Sigmoid colon (tissue), 6 donors: ENCODE measurements at regions not wholly inside any gene's neighbourhood (a gene's known extent, or its start where the extent isn't known, plus 50 kb on each side); places are given as distances from the start of the nearest gene placed in this dataset.
"Not testable (repeated sequence)": the region's sequence is repeated elsewhere in the genome, so short reads cannot be mapped to it uniquely, and the experiment has no call there.

Experiments used
- DNase-seq: peaks from one replicate; pipeline ENCODE4 v3.0.0-alpha.2; 2019
- H3K27ac ChIP-seq, 4 donors: fragments of 200-600 bp; sonication (generic); one replicate each; pipeline ENCODE4 v1.5.1; 2016 to 2019; ENCODE audit warnings: mild to moderate bottlenecking in 1 of 4
- H3K27me3 ChIP-seq, 3 donors: fragments of 200-600 bp; sonication (generic); one replicate each; pipeline ENCODE4 v1.5.1; 2019; ENCODE audit warnings: mild to moderate bottlenecking in 1 of 3
- H3K36me3 ChIP-seq, 4 donors: fragments of 200-600 bp; sonication (generic); one replicate each; pipeline ENCODE4 v1.5.1; 2016 to 2019
- H3K4me1 ChIP-seq, 4 donors: fragments of 200-600 bp; sonication (generic); one replicate each; pipeline ENCODE4 v1.5.1; 2017 to 2019
- H3K4me3 ChIP-seq, 4 donors: fragments of 200-600 bp; sonication (generic); one replicate each; pipeline ENCODE4 v1.5.1; 2017 to 2019; ENCODE audit warnings: mild to moderate bottlenecking in 2 of 4, moderate library complexity in 1 of 4
- H3K9me3 ChIP-seq, 4 donors: fragments of 200-600 bp in 3 of 4; sonication (generic) in 3 of 4; one replicate each; pipeline versions ENCODE4 v1.5.1 to v1.6.1; 2013 to 2019
- WGBS, 2 donors: extraction: QIAGEN DNeasy Blood & Tissue Kit; methylation state at CpG; one replicate each; pipeline ENCODE4 v1.1.7; 2013; 5-methylcytosine and 5-hydroxymethylcytosine counted together
- intact Hi-C: fragments of 100-400 bp; cut with DNase I; formaldehyde crosslinking; loops from one replicate; pipeline ENCODE4 v1.15.1; 2023
- TF ChIP-seq, protein P1 (sequence below), 4 experiments: fragments of 450-650 bp in 3 of 4; fragments of 200-600 bp in 1 of 4; IDR thresholded peaks; one replicate each; pipeline ENCODE4 v1.5.1; 2016 to 2019; ENCODE audit warnings: antibody characterized with exemption in 4 of 4, mild to moderate bottlenecking in 3 of 4, moderate library complexity in 2 of 4
- donor health status: healthy with polysubstance abuse.
- donor health status: healthy.

DNA sequence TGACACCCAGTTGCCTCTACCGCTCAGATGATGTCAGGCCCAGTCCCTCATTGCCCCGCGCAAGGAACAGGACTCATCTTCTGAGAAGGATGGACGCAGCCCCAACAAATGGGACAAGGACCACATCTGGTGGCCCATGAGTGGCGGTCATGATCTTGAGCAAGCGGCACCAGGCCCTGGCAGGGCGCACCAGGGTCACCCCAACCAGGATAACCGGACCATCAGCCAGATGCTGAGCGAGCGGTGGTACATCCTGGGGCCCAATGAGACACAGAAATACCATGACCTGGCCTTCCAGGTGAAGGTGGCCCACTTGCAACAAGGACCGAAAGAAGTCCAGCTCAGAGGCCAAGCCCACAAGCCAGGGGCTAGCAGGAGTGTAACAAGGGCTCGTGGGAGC lies 102.3 kb upstream of the TP53BP2 start:
- H3K27me3 ChIP-seq, H3K9me3 ChIP-seq, H3K27ac ChIP-seq, H3K4me1 ChIP-seq, H3K4me3 ChIP-seq, intact Hi-C loops, DNase-seq, H3K36me3 ChIP-seq: not testable (repeated sequence)
- WGBS, 2 donors = 94 to 96% methylated on average over 11 of the region's 12 CpGs

DNA sequence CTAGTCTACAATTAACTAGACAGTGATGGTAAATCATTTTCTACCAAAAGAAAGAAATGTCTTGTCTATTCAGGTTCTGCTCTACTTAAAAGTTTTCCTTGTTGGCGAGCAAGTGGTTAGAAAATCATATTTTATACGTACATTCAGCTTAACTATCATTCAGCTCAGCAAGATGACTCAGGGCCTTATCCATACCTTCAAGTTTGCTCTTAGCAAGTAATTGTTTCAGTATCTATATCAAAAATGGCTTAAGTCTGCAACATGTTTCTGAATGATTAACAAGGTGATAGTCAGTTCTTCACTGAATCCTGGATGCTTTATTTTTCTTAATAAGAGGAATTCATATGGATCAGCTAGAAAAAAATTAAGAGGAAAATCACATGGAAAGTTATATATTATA lies 90.8 kb upstream of the TP53BP2 start:
- H3K36me3 ChIP-seq, H3K4me3 ChIP-seq, H3K27ac ChIP-seq, DNase-seq, intact Hi-C loops, H3K9me3 ChIP-seq, H3K4me1 ChIP-seq, H3K27me3 ChIP-seq: not testable (repeated sequence)
- WGBS, 2 donors = 26 to 55% methylated on average over 2 of the region's 2 CpGs

DNA sequence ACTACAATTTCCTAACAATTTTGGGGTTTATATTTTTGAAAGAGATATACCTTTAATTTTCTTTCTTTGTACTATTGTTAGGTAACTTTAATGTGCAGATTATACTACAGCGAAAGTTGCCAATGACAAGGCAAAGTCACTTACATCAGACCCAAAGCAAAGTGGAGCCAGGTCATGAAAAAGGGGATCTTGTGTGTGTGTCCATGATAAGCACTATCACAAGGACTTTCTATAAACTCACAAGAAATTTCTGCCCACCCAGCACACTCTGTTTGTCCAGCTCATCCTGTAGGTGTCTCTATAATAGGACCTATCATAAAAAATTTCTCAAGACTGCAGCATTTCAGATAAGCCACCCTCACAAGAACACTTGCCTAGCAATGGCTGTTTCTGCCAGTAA lies 85.7 kb upstream of the TP53BP2 start:
- H3K4me3 ChIP-seq, H3K4me1 ChIP-seq, H3K27me3 ChIP-seq, H3K36me3 ChIP-seq, DNase-seq, intact Hi-C loops, H3K27ac ChIP-seq, H3K9me3 ChIP-seq: not testable (repeated sequence)
- WGBS, 2 donors = 62 to 93% methylated on average over 1 of the region's 1 CpG

DNA sequence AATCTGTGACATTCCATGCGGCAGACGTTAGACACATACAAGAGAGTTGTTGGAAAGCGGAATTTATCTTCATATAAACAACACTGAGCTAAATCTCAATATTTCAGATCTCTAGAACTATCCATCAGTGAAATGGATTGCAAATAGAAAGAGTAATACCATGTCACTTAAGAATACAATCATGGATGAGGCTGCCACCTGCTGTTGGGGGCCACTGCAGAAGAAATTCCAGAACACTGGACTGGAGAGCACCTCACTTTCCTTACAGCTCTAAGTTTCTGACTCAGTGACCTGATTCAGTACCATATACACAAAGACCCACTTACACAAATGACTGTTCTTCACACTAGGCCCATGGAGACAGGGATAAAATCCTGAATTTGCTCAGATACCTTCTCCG lies 75.1 kb upstream of the TP53BP2 start:
- H3K4me3 ChIP-seq, H3K36me3 ChIP-seq, intact Hi-C loops, H3K9me3 ChIP-seq, H3K27ac ChIP-seq, H3K4me1 ChIP-seq, H3K27me3 ChIP-seq: not testable (repeated sequence)
- WGBS, 2 donors = 94 to 100% methylated on average over 1 of the region's 4 CpGs
- DNase-seq = peak; percentile 66
- TF ChIP-seq, protein P1, sequence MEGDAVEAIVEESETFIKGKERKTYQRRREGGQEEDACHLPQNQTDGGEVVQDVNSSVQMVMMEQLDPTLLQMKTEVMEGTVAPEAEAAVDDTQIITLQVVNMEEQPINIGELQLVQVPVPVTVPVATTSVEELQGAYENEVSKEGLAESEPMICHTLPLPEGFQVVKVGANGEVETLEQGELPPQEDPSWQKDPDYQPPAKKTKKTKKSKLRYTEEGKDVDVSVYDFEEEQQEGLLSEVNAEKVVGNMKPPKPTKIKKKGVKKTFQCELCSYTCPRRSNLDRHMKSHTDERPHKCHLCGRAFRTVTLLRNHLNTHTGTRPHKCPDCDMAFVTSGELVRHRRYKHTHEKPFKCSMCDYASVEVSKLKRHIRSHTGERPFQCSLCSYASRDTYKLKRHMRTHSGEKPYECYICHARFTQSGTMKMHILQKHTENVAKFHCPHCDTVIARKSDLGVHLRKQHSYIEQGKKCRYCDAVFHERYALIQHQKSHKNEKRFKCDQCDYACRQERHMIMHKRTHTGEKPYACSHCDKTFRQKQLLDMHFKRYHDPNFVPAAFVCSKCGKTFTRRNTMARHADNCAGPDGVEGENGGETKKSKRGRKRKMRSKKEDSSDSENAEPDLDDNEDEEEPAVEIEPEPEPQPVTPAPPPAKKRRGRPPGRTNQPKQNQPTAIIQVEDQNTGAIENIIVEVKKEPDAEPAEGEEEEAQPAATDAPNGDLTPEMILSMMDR (IDR thresholded peaks at IDR 0.05) = peak in 1 of 4 experiments; percentile 17

DNA sequence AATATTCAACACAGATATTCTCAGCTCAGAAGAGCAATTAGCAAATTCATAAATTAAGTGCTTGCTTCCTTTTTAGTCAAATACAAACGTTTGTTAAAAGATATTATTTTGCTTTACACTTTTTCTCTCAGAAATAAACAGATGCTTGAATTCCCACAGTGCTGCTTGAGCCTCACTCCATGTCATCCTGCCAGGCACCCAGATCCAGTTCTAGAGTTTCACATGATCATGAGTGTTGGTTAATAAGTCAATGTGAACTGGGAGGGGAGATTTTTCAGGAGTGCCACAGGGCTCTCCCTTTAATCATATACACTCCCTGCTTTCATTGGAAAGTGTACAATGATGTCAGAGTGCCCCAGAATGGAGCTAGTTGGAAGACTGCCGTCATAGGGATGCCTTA lies 69.7 kb upstream of the TP53BP2 start:
- H3K4me1 ChIP-seq, H3K27ac ChIP-seq, H3K27me3 ChIP-seq, DNase-seq, intact Hi-C loops, H3K36me3 ChIP-seq, H3K9me3 ChIP-seq, H3K4me3 ChIP-seq: not testable (repeated sequence)
- 60 to 67% methylated on average over 2 of the region's 2 CpGs for WGBS, 2 donors

DNA sequence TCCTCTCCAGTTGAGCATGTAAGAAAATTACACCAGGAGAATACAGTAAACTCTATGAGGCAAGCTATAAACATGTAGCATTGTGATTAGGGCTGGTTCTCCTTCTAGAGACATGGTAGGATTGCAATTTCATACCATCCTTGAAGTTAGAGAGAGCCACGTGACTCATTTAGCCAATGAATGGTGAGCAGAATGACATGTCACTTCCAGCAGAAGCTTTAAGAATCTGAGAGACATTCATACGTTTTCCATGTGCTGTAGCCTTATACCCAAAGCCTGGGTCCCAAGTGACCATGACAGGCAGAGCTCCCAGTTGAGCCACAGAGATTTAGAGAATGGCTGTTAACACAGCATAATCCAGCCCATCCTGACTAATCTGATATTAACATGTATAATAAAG lies 68.0 kb upstream of the TP53BP2 start:
- WGBS, 2 donors = 74 to 79% methylated on average over 2 of the region's 2 CpGs
- DNase-seq, intact Hi-C loops, H3K27me3 ChIP-seq, H3K27ac ChIP-seq, H3K4me3 ChIP-seq, H3K4me1 ChIP-seq, H3K9me3 ChIP-seq, H3K36me3 ChIP-seq: not testable (repeated sequence)

DNA sequence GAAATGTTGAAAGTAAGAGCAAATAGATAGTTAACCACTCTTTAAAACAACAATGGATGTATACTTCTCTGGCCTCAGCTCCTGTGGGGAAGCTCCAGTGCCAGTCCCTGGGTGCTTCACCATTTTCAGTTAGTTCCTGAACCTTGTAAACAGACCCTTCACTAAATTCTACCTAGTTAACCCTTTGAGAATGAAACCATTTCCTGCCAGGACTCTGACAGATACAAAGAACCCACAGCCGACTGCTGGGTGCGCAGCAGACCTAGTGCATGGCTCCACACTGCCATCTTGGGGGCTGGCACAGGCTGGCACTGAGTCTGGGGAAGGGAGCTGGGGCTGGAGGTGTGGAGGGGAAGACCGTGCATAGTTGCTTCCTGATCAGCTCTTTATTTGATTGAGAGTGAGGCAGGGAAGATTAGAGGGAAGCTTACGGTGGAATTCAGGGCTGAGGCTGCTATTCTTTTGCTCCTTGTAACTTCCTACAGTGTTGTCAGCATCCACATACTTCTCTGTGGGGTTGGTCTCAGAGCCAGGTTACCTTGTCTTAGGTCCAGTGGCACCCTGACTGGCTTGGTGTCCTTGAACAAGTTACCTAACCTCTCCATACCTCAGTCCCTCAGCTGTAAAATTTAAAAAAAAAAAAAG lies 62.3 kb upstream of the TP53BP2 start:
- DNase-seq, H3K4me1 ChIP-seq, H3K27me3 ChIP-seq, intact Hi-C loops, H3K9me3 ChIP-seq, H3K4me3 ChIP-seq, H3K36me3 ChIP-seq, H3K27ac ChIP-seq: not testable (repeated sequence)
- TF ChIP-seq, protein P1 (IDR thresholded peaks at IDR 0.05) = peak in 1 of 4 experiments; percentile 40
- WGBS, 2 donors = 6 to 8% methylated on average over 4 of the region's 4 CpGs

DNA sequence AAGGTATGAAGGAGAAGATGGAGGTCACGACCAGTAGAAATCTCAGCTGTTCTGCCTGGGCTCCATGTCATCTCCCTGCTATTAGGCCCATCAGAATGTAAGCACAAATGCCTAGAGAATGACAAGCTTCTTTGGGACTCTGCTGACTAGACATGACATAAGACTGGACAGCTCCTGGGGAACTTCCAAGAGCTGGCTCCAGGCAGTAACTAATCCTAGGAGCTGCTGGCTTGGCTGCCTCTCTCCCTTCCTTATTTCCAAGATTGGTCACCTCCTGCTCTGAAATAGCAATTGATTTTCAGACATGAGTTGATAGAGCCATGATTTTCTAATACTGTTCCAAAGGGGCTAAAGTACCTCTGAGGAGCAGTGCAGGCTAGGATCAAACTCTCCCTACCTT lies 57.5 kb upstream of the TP53BP2 start:
- H3K27me3 ChIP-seq, H3K36me3 ChIP-seq, intact Hi-C loops, H3K4me1 ChIP-seq, H3K4me3 ChIP-seq, H3K9me3 ChIP-seq, DNase-seq, H3K27ac ChIP-seq: not testable (repeated sequence)
- no CpG with 5 or more reads among the region's 1 CpG for WGBS, 2 donors

DNA sequence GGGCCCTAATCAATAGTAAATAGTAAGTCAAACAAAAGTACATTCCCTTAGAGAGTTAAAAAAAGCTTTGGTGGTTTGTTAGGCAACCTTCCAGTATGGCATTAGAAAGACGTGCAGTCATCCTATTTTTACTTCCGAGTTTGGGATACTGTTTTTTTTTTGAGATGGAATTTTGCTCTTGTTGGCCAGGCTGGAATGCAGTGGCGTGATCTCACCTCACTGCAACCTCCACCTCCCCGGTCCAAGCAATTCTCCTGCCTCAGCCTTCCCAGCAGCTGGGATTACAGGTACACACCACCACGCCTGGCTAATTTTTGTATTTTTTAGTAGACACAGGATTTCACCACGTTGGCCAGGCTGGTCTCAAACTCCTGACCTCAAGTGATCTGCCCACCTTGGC lies 54.0 kb upstream of the TP53BP2 start:
- DNase-seq, H3K27me3 ChIP-seq, intact Hi-C loops, H3K4me1 ChIP-seq, H3K9me3 ChIP-seq, H3K36me3 ChIP-seq, H3K4me3 ChIP-seq, H3K27ac ChIP-seq: not testable (repeated sequence)
- 67 to 70% methylated on average over 6 of the region's 6 CpGs for WGBS, 2 donors

DNA sequence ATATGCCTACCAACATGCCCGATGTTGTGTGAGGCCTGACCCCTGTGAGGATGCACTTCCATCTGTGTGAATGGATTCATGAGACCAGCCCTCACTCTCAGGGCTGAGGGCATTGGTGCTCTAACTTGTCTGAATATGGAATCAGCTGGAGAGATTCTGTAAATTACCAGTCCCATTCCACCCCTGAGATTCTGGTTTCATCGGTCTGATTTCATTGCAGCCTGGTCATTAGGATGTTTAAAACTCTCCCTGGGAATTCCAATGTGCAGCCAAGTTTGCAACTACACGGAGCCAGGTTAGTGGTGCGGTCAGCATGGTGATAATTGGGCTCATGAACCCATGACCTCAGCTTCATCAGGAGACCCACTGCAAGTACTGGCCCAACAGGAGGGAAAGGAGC lies 51.4 kb upstream of the TP53BP2 start:
- intact Hi-C loops, DNase-seq, H3K4me1 ChIP-seq, H3K9me3 ChIP-seq, H3K4me3 ChIP-seq, H3K36me3 ChIP-seq, H3K27ac ChIP-seq, H3K27me3 ChIP-seq: not testable (repeated sequence)
- 83 to 86% methylated on average over 4 of the region's 4 CpGs for WGBS, 2 donors

DNA sequence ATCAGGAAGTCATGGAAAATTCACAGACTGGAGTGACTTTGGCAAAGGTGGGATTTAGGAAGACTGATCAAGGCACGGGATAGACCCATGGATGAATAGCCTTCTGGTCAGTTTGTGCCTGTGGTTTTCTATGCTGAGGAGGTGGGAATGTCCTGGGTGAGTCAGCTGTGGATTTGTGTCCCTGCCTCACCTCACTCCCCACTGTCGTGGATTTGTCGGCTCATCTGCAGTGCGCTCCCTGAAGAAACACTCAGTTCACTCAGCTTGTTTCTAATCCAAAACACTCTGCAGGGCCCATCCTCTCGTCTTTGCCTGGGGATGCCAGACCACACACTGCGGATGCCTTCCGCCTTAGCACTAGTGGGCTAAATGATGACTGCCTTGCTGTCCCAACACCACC lies 50.2 kb upstream of the TP53BP2 start:
- H3K36me3 ChIP-seq, H3K27ac ChIP-seq, intact Hi-C loops, H3K27me3 ChIP-seq, H3K4me1 ChIP-seq, H3K9me3 ChIP-seq, H3K4me3 ChIP-seq, DNase-seq: not testable (repeated sequence)
- WGBS, 2 donors = 81 to 87% methylated on average over 7 of the region's 7 CpGs
